Gastroesophageal sphincter (tissue), 2 donors: ENCODE measurements at regions not wholly inside any gene's neighbourhood (a gene's known extent, or its start where the extent isn't known, plus 50 kb on each side); places are given as distances from the start of the nearest gene placed in this dataset.

ENCODE experiments used
- EP300 ChIP-seq: sonication (generic); formaldehyde crosslinking; IDR thresholded peaks from one replicate; pipeline ENCODE4 v1.6.1; 2017; ENCODE audit warnings: antibody characterized with exemption, mild to moderate bottlenecking
- POLR2A ChIP-seq, 2 donors: fragments of 450-650 bp; IDR thresholded peaks; one replicate each; pipeline ENCODE4 v1.6.1; 2017; ENCODE audit warnings: antibody characterized with exemption in 2 of 2, mild to moderate bottlenecking in 2 of 2, moderate library complexity in 1 of 2

GRCh38 chr12:115377230-115377629 is 693.3 kb upstream of the TBX3 start:
- no peak for TF ChIP-seq POLR2A (IDR thresholded peaks at IDR 0.05)
- TF ChIP-seq EP300 = no peak
